ENCODE measurements at regions not wholly inside any gene's neighbourhood (a gene's known extent, or its start where the extent isn't known, plus 50 kb on each side); places are given as distances from the start of the nearest gene placed in this dataset.

- TF ChIP-seq CTCF (IDR thresholded peaks at IDR 0.05) (no peak), EZH2 (IDR thresholded peaks at IDR 0.05) (no peak)
These were observed 267.2 kb upstream of the FOXF1 start for GRCh38 chr16:86243123-86243473.

All from neural progenitor cell (in vitro differentiated cells).